ENCODE measurements at regions not wholly inside any gene's neighbourhood (a gene's known extent, or its start where the extent isn't known, plus 50 kb on each side); places are given as distances from the start of the nearest gene placed in this dataset.

GRCh38 chr14:104437703-104438102, 141.9 kb upstream of the C14orf180 start:
- TF ChIP-seq CTCF (IDR thresholded peaks at IDR 0.05; ENCODE audit: poor library complexity, severe bottlenecking) (no peak), REST (IDR thresholded peaks at IDR 0.05; ENCODE audit: borderline replicate concordance) (no peak)
